MM.1S (cell line): ENCODE measurements at regions not wholly inside any gene's neighbourhood (a gene's known extent, or its start where the extent isn't known, plus 50 kb on each side); places are given as distances from the start of the nearest gene placed in this dataset.

Experiments used
- DNase-seq: peaks from one replicate; pipeline ENCODE4 v3.0.0-alpha.2; 2015
- H2AFZ ChIP-seq: fragments of 300-600 bp; sonication (generic); 2 replicates; pipeline ENCODE4 v1.6.0; 2016; ENCODE audit warnings: antibody characterized with exemption, low read length
- H3F3A ChIP-seq: fragments of 300-600 bp; sonication (generic); 2 replicates; pipeline ENCODE4 v1.6.1; 2016; ENCODE audit warnings: mild to moderate bottlenecking, antibody characterized with exemption, low read length, moderate library complexity, mixed read lengths; ENCODE audit not compliant: insufficient read depth
- H3K27ac ChIP-seq: fragments of 300-600 bp; sonication (generic); 2 replicates; pipeline ENCODE4 v1.5.1; 2016; ENCODE audit warnings: mild to moderate bottlenecking, low read length
- H3K27me3 ChIP-seq: fragments of 300-600 bp; sonication (generic); replicated peaks from 2 replicates; pipeline ENCODE4 v1.6.0; 2016; ENCODE audit warnings: low read length; ENCODE audit not compliant: insufficient read depth
- H3K36me3 ChIP-seq: fragments of 300-600 bp; sonication (generic); replicated peaks from 2 replicates; pipeline ENCODE4 v1.6.1; 2016; ENCODE audit warnings: mild to moderate bottlenecking, low read length, mixed read lengths; ENCODE audit not compliant: insufficient read depth
- H3K4me1 ChIP-seq: fragments of 300-600 bp; sonication (generic); 2 replicates; pipeline ENCODE4 v1.6.1; 2016; ENCODE audit warnings: low read length, mixed read lengths
- H3K4me2 ChIP-seq: fragments of 300-600 bp; sonication (generic); 2 replicates; pipeline ENCODE4 v1.6.0; 2016; ENCODE audit warnings: low read depth, low read length
- H3K4me3 ChIP-seq: fragments of 300-600 bp; sonication (generic); 2 replicates; pipeline ENCODE4 v1.5.1; 2016; ENCODE audit warnings: low read length, mixed read lengths
- H3K79me2 ChIP-seq: fragments of 300-600 bp; sonication (generic); 2 replicates; pipeline ENCODE4 v1.6.1; 2016; ENCODE audit warnings: mixed run types, low read length, mixed read lengths
- H3K9ac ChIP-seq: fragments of 300-600 bp; sonication (generic); 2 replicates; pipeline ENCODE4 v1.6.1; 2016; ENCODE audit warnings: low read length, mixed read lengths
- H3K9me2 ChIP-seq: fragments of 300-600 bp; sonication (generic); replicated peaks from 2 replicates; pipeline ENCODE4 v1.6.1; 2016; ENCODE audit warnings: mild to moderate bottlenecking, low read length, mixed read lengths; ENCODE audit not compliant: insufficient read depth
- H3K9me3 ChIP-seq: fragments of 300-600 bp; sonication (generic); replicated peaks from 2 replicates; pipeline ENCODE4 v1.6.1; 2016; ENCODE audit warnings: mild to moderate bottlenecking, low read length, mixed read lengths; ENCODE audit not compliant: insufficient read depth
- H4K20me1 ChIP-seq: fragments of 300-600 bp; sonication (generic); 2 replicates; pipeline ENCODE4 v1.6.1; 2016; ENCODE audit warnings: mild to moderate bottlenecking, low read length, moderate library complexity, mixed read lengths; ENCODE audit not compliant: insufficient read depth
- CTCF ChIP-seq: fragments of 300-600 bp; sonication (generic); IDR thresholded peaks from 2 replicates; pipeline ENCODE4 v1.5.1; 2016; ENCODE audit warnings: antibody characterized with exemption, low read length, mixed read lengths
- EZH2 ChIP-seq: fragments of 300-600 bp; sonication (generic); optimal IDR thresholded peaks from 2 replicates; pipeline ENCODE3; 2017; ENCODE audit warnings: low read depth, mild to moderate bottlenecking, antibody characterized with exemption, low read length, mixed read lengths
- EZH2phosphoT487 ChIP-seq: fragments of 300-600 bp; sonication (generic); IDR thresholded peaks from 2 replicates; pipeline ENCODE4 v1.6.1; 2018; ENCODE audit warnings: antibody characterized with exemption, low read length

GRCh38 chr6:78353040-78353439 is 514.3 kb upstream of the IRAK1BP1 start:
- no peaks in the 10 kb centered on the region for H3K4me1 ChIP-seq
- no peaks in the 10 kb centered on the region for H4K20me1 ChIP-seq
- DNase-seq: no peak
- H3K9me3 ChIP-seq: no peaks in the 10 kb centered on the region
- TF ChIP-seq EZH2 (no peak), EZH2phosphoT487 (no peak), CTCF (no peak)
- no peak overlapping the region for H3K4me3 ChIP-seq
- no peaks in the 10 kb centered on the region for H3K36me3 ChIP-seq
- no peaks in the 10 kb centered on the region for H3K79me2 ChIP-seq
- no peaks in the 10 kb centered on the region for H3F3A ChIP-seq
- H3K27me3 ChIP-seq: no peaks in the 10 kb centered on the region
- no peak overlapping the region for H2AFZ ChIP-seq
- no peak overlapping the region for H3K9ac ChIP-seq
- no peak overlapping the region for H3K4me2 ChIP-seq
- H3K27ac ChIP-seq: no peak overlapping the region
- no peaks in the 10 kb centered on the region for H3K9me2 ChIP-seq

- no peaks in the 10 kb centered on the region for H3K27me3 ChIP-seq
- H3K36me3 ChIP-seq: no peaks in the 10 kb centered on the region
- TF ChIP-seq EZH2phosphoT487 (no peak), EZH2 (no peak), CTCF (no peak)
- H2AFZ ChIP-seq: no peak overlapping the region
- H3K9ac ChIP-seq: no peak overlapping the region
- H3F3A ChIP-seq: no peaks in the 10 kb centered on the region
- no peak overlapping the region for H3K4me2 ChIP-seq
- no peak for DNase-seq
- H3K4me1 ChIP-seq: no peaks in the 10 kb centered on the region
- no peak overlapping the region for H3K4me3 ChIP-seq
- H3K27ac ChIP-seq: no peak overlapping the region
- H4K20me1 ChIP-seq: no peaks in the 10 kb centered on the region
- no peaks in the 10 kb centered on the region for H3K9me2 ChIP-seq
- H3K9me3 ChIP-seq: no peaks in the 10 kb centered on the region
- H3K79me2 ChIP-seq: no peaks in the 10 kb centered on the region
Observed at GRCh38 chr6:78363688-78364087, 503.7 kb upstream of the IRAK1BP1 start.

GRCh38 chr6:78365473-78365872 is 501.9 kb upstream of the IRAK1BP1 start:
- H3K36me3 ChIP-seq: no peaks in the 10 kb centered on the region
- TF ChIP-seq CTCF (no peak), EZH2phosphoT487 (no peak), EZH2 (no peak)
- no peaks in the 10 kb centered on the region for H3K9me2 ChIP-seq
- H3K9me3 ChIP-seq: no peaks in the 10 kb centered on the region
- no peak overlapping the region for H3K4me2 ChIP-seq
- H3K4me3 ChIP-seq: no peak overlapping the region
- no peak for DNase-seq
- H4K20me1 ChIP-seq: no peaks in the 10 kb centered on the region
- H3K4me1 ChIP-seq: no peaks in the 10 kb centered on the region
- H3K9ac ChIP-seq: no peak overlapping the region
- H3F3A ChIP-seq: no peaks in the 10 kb centered on the region
- no peak overlapping the region for H3K27ac ChIP-seq
- H3K79me2 ChIP-seq: no peaks in the 10 kb centered on the region
- H3K27me3 ChIP-seq: no peaks in the 10 kb centered on the region
- no peak overlapping the region for H2AFZ ChIP-seq

- Histone ChIP-seq H3K36me3 (no peaks in the 10 kb centered on the region), H3K79me2 (no peaks in the 10 kb centered on the region), H3K4me1 (no peaks in the 10 kb centered on the region), H3K27me3 (no peaks in the 10 kb centered on the region), H3K4me3 (no peak overlapping the region), H3F3A (no peaks in the 10 kb centered on the region), H3K27ac (no peak overlapping the region), H3K4me2 (no peak overlapping the region), H4K20me1 (no peaks in the 10 kb centered on the region), H3K9ac (no peak overlapping the region), H3K9me3 (no peaks in the 10 kb centered on the region), H3K9me2 (no peaks in the 10 kb centered on the region), H2AFZ (no peak overlapping the region)
- no peak for DNase-seq
- TF ChIP-seq EZH2: no peak
- no peak for TF ChIP-seq EZH2phosphoT487
- TF ChIP-seq CTCF: no peak
Observed at GRCh38 chr6:78377056-78377455, 490.3 kb upstream of the IRAK1BP1 start.
